OCI-LY3 (cell line): ENCODE measurements at regions not wholly inside any gene's neighbourhood (a gene's known extent, or its start where the extent isn't known, plus 50 kb on each side); places are given as distances from the start of the nearest gene placed in this dataset.

Experiments
- H2AFZ ChIP-seq: fragments of 200-600, 300-600 bp; shearing (Covaris generic); 2 replicates; pipeline ENCODE4 v1.6.0; 2014; ENCODE audit warnings: antibody characterized with exemption, low read depth, low read length
- H3K27ac ChIP-seq: fragments of 200-600, 300-600 bp; sonication (generic); 2 replicates; pipeline ENCODE4 v1.5.1; 2014; ENCODE audit warnings: mild to moderate bottlenecking, low read length, moderate library complexity, mixed read lengths
- H3K27me3 ChIP-seq: fragments of 200-600, 300-600 bp; sonication (generic); 2 replicates; pipeline ENCODE4 v1.6.1; 2014; ENCODE audit warnings: low read depth, low read length, mixed read lengths
- H3K36me3 ChIP-seq: fragments of 200-600, 300-600 bp; sonication (generic); replicated peaks from 2 replicates; pipeline ENCODE3; 2014; ENCODE audit warnings: low read depth, low read length, mixed read lengths
- H3K4me1 ChIP-seq: fragments of 300-600, 200-600 bp; sonication (generic); 2 replicates; pipeline ENCODE4 v1.6.1; 2014; ENCODE audit warnings: low read length, mixed read lengths
- H3K4me2 ChIP-seq: fragments of 200-600, 300-600 bp; sonication (generic); 2 replicates; pipeline ENCODE4 v1.6.1; 2014; ENCODE audit warnings: low read length, mixed read lengths
- H3K4me3 ChIP-seq: fragments of 300-600, 200-600 bp; sonication (generic); 2 replicates; pipeline ENCODE4 v1.5.1; 2014; ENCODE audit warnings: antibody characterized with exemption, mild to moderate bottlenecking, low read length, moderate library complexity
- H3K79me2 ChIP-seq: fragments of 300-600, 200-600 bp; shearing (Covaris generic); 2 replicates; pipeline ENCODE4 v1.6.1; 2014; ENCODE audit warnings: mild to moderate bottlenecking, low read length, mixed read lengths
- H3K9ac ChIP-seq: fragments of 300-600, 200-600 bp; shearing (Covaris generic); 2 replicates; pipeline ENCODE4 v1.6.0; 2014; ENCODE audit warnings: mild to moderate bottlenecking, low read length, moderate library complexity
- H3K9me3 ChIP-seq: fragments of 200-600, 300-600 bp; shearing (Covaris generic); 2 replicates; pipeline ENCODE4 v1.6.1; 2014; ENCODE audit warnings: low read length, mixed read lengths; ENCODE audit not compliant: insufficient read depth
- H4K20me1 ChIP-seq: fragments of 200-600, 300-600 bp; sonication (generic); 2 replicates; pipeline ENCODE4 v1.6.1; 2016; ENCODE audit warnings: low read length, mixed read lengths; ENCODE audit not compliant: insufficient read depth
- CTCF ChIP-seq: fragments of 200-600, 300-600 bp; sonication (generic); IDR thresholded peaks from 2 replicates; pipeline ENCODE4 v1.5.1; 2014; ENCODE audit warnings: antibody characterized with exemption, low read length, low read depth
- EZH2phosphoT487 ChIP-seq: fragments of 200-600 bp; shearing (Covaris generic); IDR thresholded peaks from 2 replicates; pipeline ENCODE4 v1.6.1; 2018; ENCODE audit warnings: antibody characterized with exemption, mixed run types, low read depth

DNA sequence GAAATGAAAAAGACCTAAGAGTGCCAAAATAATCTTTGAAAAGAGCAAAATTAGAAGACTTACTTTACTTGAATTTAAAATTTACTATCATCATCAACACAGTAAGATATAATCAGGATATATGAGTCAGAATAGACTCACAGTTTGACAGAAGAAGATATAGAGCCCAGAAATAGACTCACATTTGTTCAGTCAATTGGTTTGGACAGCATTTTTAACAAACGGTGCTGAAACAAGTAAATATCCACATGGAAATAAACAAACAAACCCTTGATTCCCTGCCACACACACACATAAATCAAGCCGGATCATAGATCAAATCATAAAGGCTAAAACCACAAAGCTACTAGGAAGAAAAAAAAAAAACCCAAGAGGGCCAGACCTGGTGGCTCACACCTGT is 291.1 kb downstream of the ADGRG6 start:
- Histone ChIP-seq H3K36me3 (no peaks in the 10 kb centered on the region), H3K9me3 (no peaks in the 10 kb centered on the region), H2AFZ (no peak overlapping the region), H3K4me1 (no peaks in the 10 kb centered on the region), H3K79me2 (no peaks in the 10 kb centered on the region), H3K4me2 (no peak overlapping the region), H3K9ac (no peak overlapping the region), H3K27me3 (no peaks in the 10 kb centered on the region), H4K20me1 (no peaks in the 10 kb centered on the region), H3K27ac (no peak overlapping the region), H3K4me3 (no peak overlapping the region)
- TF ChIP-seq CTCF (no peak), EZH2phosphoT487 (no peak)

GRCh38 chr6:142597836-142598235 is 296.0 kb downstream of the ADGRG6 start:
- H3K4me3 ChIP-seq, result no peak overlapping the region
- H3K79me2 ChIP-seq, result no peaks in the 10 kb centered on the region
- H3K36me3 ChIP-seq, result no peaks in the 10 kb centered on the region
- no peaks in the 10 kb centered on the region for H3K27me3 ChIP-seq
- no peaks in the 10 kb centered on the region for H3K4me1 ChIP-seq
- H3K9me3 ChIP-seq, result no peaks in the 10 kb centered on the region
- H4K20me1 ChIP-seq, result no peaks in the 10 kb centered on the region
- TF ChIP-seq CTCF (no peak), EZH2phosphoT487 (no peak)
- H3K27ac ChIP-seq, result no peak overlapping the region
- H2AFZ ChIP-seq, result no peak overlapping the region
- H3K9ac ChIP-seq, result no peak overlapping the region
- H3K4me2 ChIP-seq, result no peak overlapping the region

DNA sequence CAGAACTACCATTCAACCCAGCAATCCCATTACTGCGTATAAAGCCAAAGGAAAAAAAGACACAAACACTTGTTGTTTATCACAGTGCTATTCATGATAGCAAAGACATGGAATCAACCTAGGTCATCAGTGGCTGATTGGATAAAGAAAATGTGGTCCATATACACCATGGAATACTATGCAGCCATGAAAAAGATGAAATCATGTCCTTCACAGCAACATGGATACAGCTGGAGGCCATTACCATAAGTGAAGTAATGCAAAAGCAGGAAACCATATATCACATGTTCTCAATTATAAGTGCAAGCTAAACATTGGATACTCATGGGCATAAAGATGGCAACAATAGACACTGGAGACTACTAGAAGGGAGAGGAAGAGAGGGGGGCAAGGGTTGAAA is 299.6 kb downstream of the ADGRG6 start:
- H3K36me3 ChIP-seq, result no peaks in the 10 kb centered on the region
- no peak overlapping the region for H3K9ac ChIP-seq
- H3K4me3 ChIP-seq, result no peak overlapping the region
- no peak overlapping the region for H2AFZ ChIP-seq
- no peaks in the 10 kb centered on the region for H3K4me1 ChIP-seq
- H3K79me2 ChIP-seq, result no peaks in the 10 kb centered on the region
- no peaks in the 10 kb centered on the region for H3K9me3 ChIP-seq
- no peaks in the 10 kb centered on the region for H3K27me3 ChIP-seq
- no peaks in the 10 kb centered on the region for H4K20me1 ChIP-seq
- H3K4me2 ChIP-seq, result no peak overlapping the region
- no peak overlapping the region for H3K27ac ChIP-seq
- no peak for TF ChIP-seq EZH2phosphoT487
- no peak for TF ChIP-seq CTCF

- Histone ChIP-seq H4K20me1 (no peaks in the 10 kb centered on the region), H3K4me2 (no peak overlapping the region), H2AFZ (no peak overlapping the region), H3K79me2 (no peaks in the 10 kb centered on the region), H3K36me3 (no peaks in the 10 kb centered on the region), H3K9me3 (no peaks in the 10 kb centered on the region), H3K27ac (no peak overlapping the region), H3K27me3 (no peaks in the 10 kb centered on the region), H3K4me1 (no peaks in the 10 kb centered on the region), H3K4me3 (no peak overlapping the region), H3K9ac (no peak overlapping the region)
- TF ChIP-seq EZH2phosphoT487, result no peak
- TF ChIP-seq CTCF, result no peak
Observed at GRCh38 chr6:142602972-142603371, 301.2 kb downstream of the ADGRG6 start.
